CD14-positive monocyte (primary cell): ENCODE measurements at regions not wholly inside any gene's neighbourhood (a gene's known extent, or its start where the extent isn't known, plus 50 kb on each side); places are given as distances from the start of the nearest gene placed in this dataset.

Experiments used
- DNase-seq, 3 donors: peaks; one replicate each; pipeline ENCODE4 v3.0.0-alpha.2; 2011 to 2022
- H2AFZ ChIP-seq: 2 replicates; pipeline ENCODE4 v1.6.0; 2012; ENCODE audit warnings: mild to moderate bottlenecking, low read depth, low read length, inconsistent platforms; ENCODE audit not compliant: insufficient read depth, poor library complexity, severe bottlenecking
- H3K27ac ChIP-seq, 2 donors: 1 replicate in 1 of 2; 2 replicates in 1 of 2; pipeline ENCODE4 v1.5.1; 2012 to 2013; ENCODE audit warnings: low read length in 2 of 2, control low read depth in 1 of 2, inconsistent platforms in 1 of 2, low read depth in 1 of 2, mild to moderate bottlenecking in 1 of 2
- H3K27me3 ChIP-seq, 2 donors: one replicate each; pipeline versions ENCODE4 v1.6.0 to v1.6.1; 2011 to 2013; ENCODE audit warnings: low read length in 2 of 2; ENCODE audit not compliant: control insufficient read depth in 2 of 2, insufficient read depth in 2 of 2
- H3K36me3 ChIP-seq, 2 donors: replicated peaks in 1 of 2; 1 replicate in 1 of 2; 2 replicates in 1 of 2; pipeline versions ENCODE4 v1.5.1 to v1.6.1; 2012 to 2013; ENCODE audit warnings: low read length in 2 of 2, control low read depth in 1 of 2, inconsistent platforms in 1 of 2, mild to moderate bottlenecking in 1 of 2; ENCODE audit not compliant: insufficient read depth in 2 of 2, control insufficient read depth in 1 of 2
- H3K4me1 ChIP-seq, 2 donors: 1 replicate in 1 of 2; 2 replicates in 1 of 2; pipeline versions ENCODE4 v1.5.1 to v1.6.1; 2012 to 2013; ENCODE audit warnings: low read length in 2 of 2, control low read depth in 1 of 2, inconsistent platforms in 1 of 2, mild to moderate bottlenecking in 1 of 2, moderate library complexity in 1 of 2; ENCODE audit not compliant: insufficient read depth in 2 of 2, control insufficient read depth in 1 of 2
- H3K4me2 ChIP-seq: replicated peaks from 2 replicates; pipeline ENCODE3; 2012; ENCODE audit warnings: low read length, moderate library complexity, mild to moderate bottlenecking; ENCODE audit not compliant: poor library complexity, severe bottlenecking; ENCODE audit errors: extremely low read depth
- H3K4me3 ChIP-seq, 3 experiments: fragments of 200-600 bp in 1 of 3; sonication (generic) in 1 of 3; replicated peaks in 1 of 3; 1 replicate in 2 of 3; 2 replicates in 1 of 3; pipeline ENCODE4 v1.5.1; 2011 to 2013; ENCODE audit warnings: low read length in 3 of 3, mild to moderate bottlenecking in 3 of 3, control low read depth in 2 of 3, low read depth in 2 of 3, inconsistent platforms in 1 of 3, moderate library complexity in 1 of 3
- H3K79me2 ChIP-seq: 2 replicates; pipeline ENCODE4 v1.6.0; 2012; ENCODE audit warnings: mild to moderate bottlenecking, control low read depth, inconsistent platforms, low read length, moderate library complexity; ENCODE audit not compliant: insufficient read depth
- H3K9ac ChIP-seq: 2 replicates; pipeline ENCODE4 v1.6.0; 2017; ENCODE audit warnings: low read length, mild to moderate bottlenecking; ENCODE audit not compliant: insufficient read depth, poor library complexity, severe bottlenecking
- H3K9me3 ChIP-seq, 2 donors: replicated peaks in 1 of 2; 1 replicate in 1 of 2; 2 replicates in 1 of 2; pipeline versions ENCODE4 v1.5.1 to v1.6.1; 2012 to 2013; ENCODE audit warnings: low read length in 2 of 2, control low read depth in 1 of 2; ENCODE audit not compliant: control insufficient read depth in 1 of 2, insufficient read depth in 1 of 2
- H4K20me1 ChIP-seq: 2 replicates; pipeline ENCODE4 v1.6.0; 2012; ENCODE audit warnings: mild to moderate bottlenecking, low read length, control low read depth, moderate library complexity; ENCODE audit not compliant: insufficient read depth
- H3K27ac Mint-ChIP-seq, 7 donors: one replicate each; pipeline ENCODE4 v1.8.0; 2020; ENCODE audit warnings: mild to moderate bottlenecking in 7 of 7, mixed read lengths in 7 of 7, moderate library complexity in 6 of 7, inconsistent platforms in 2 of 7
- H3K27me3 Mint-ChIP-seq, 3 donors: one replicate each; pipeline ENCODE4 v1.8.0; 2021 to 2022; ENCODE audit warnings: low read depth in 3 of 3, mild to moderate bottlenecking in 3 of 3, mixed read lengths in 3 of 3, moderate library complexity in 3 of 3, inconsistent platforms in 1 of 3
- H3K36me3 Mint-ChIP-seq, 2 donors: one replicate each; pipeline ENCODE4 v1.8.0; 2020; ENCODE audit warnings: mixed read lengths in 2 of 2, inconsistent platforms in 1 of 2, mild to moderate bottlenecking in 1 of 2
- H3K4me1 Mint-ChIP-seq: one replicate; pipeline ENCODE4 v1.8.0; 2020; ENCODE audit warnings: mild to moderate bottlenecking, mixed read lengths
- H3K4me3 Mint-ChIP-seq, 2 donors: one replicate each; pipeline ENCODE4 v1.8.0; 2020; ENCODE audit warnings: mild to moderate bottlenecking in 2 of 2, mixed read lengths in 2 of 2, moderate library complexity in 1 of 2
- H3K9me3 Mint-ChIP-seq, 7 donors: one replicate each; pipeline ENCODE4 v1.8.0; 2020 to 2022; ENCODE audit warnings: mixed read lengths in 7 of 7, mild to moderate bottlenecking in 6 of 7, moderate library complexity in 6 of 7, inconsistent platforms in 2 of 7
- CTCF ChIP-seq: fragments of 200-600 bp; IDR thresholded peaks from one replicate; pipeline ENCODE4 v1.8.0; 2022; ENCODE audit warnings: antibody characterized with exemption, mild to moderate bottlenecking
- WGBS: methylation state at CpG from one replicate; pipeline ENCODE4 v1.1.5; 2013; ENCODE audit warnings: missing lambda C conversion rate; ENCODE audit not compliant: insufficient coverage; 5-methylcytosine and 5-hydroxymethylcytosine counted together
- intact Hi-C, 2 donors: fragments of 100-400 bp; cut with micrococcal nuclease; formaldehyde crosslinking; loops; one replicate each; pipeline versions ENCODE4 v1.15.0 to v1.15.1; 2023

- Mint-ChIP-seq H3K27ac (no peak overlapping the region), H3K9me3 (peaks cover 0 to 7% (median 0%) of the 10 kb centered on the region in 7 donors), H3K4me1 (no peaks in the 10 kb centered on the region), H3K27me3 (no peaks in the 10 kb centered on the region), H3K36me3 (no peaks in the 10 kb centered on the region), H3K4me3 (no peak overlapping the region)
- Histone ChIP-seq H3K79me2 (no peaks in the 10 kb centered on the region), H3K36me3 (no peaks in the 10 kb centered on the region), H3K27me3 (no peaks in the 10 kb centered on the region), H3K9me3 (no peaks in the 10 kb centered on the region), H3K9ac (no peak overlapping the region), H3K27ac (no peak overlapping the region), H3K4me1 (no peaks in the 10 kb centered on the region), H3K4me3 (no peak overlapping the region), H3K4me2 (no peak overlapping the region), H4K20me1 (no peaks in the 10 kb centered on the region), H2AFZ (no peak overlapping the region)
- TF ChIP-seq CTCF = no peak
- intact Hi-C loops = no loop called here
- DNase-seq = no peak
Measured at GRCh38 chr5:29414681-29415080, 1778.8 kb upstream of the CDH6 start.

- Histone ChIP-seq H2AFZ (no peak overlapping the region), H3K4me3 (no peak overlapping the region), H3K9ac (no peak overlapping the region), H3K79me2 (no peaks in the 10 kb centered on the region), H3K4me2 (no peak overlapping the region), H3K9me3 (no peaks in the 10 kb centered on the region), H3K4me1 (no peaks in the 10 kb centered on the region), H3K27ac (no peak overlapping the region), H3K27me3 (no peaks in the 10 kb centered on the region), H4K20me1 (no peaks in the 10 kb centered on the region), H3K36me3 (no peaks in the 10 kb centered on the region)
- no peaks in the 10 kb centered on the region for H3K4me1 Mint-ChIP-seq
- no peak overlapping the region for H3K4me3 Mint-ChIP-seq
- no peak for TF ChIP-seq CTCF
- no peaks in the 10 kb centered on the region for H3K36me3 Mint-ChIP-seq
- intact Hi-C loops = no loop called here
- no peak overlapping the region for H3K27ac Mint-ChIP-seq
- WGBS = no CpG with 5 or more reads among the region's 1 CpG
- no peaks in the 10 kb centered on the region for H3K27me3 Mint-ChIP-seq
- no peak for DNase-seq
- peaks cover 0 to 7% (median 0%) of the 10 kb centered on the region in 7 donors for H3K9me3 Mint-ChIP-seq
Measured at GRCh38 chr5:29412979-29413378, 1780.5 kb upstream of the CDH6 start.
